T-cell (primary cell): ENCODE measurements at regions not wholly inside any gene's neighbourhood (a gene's known extent, or its start where the extent isn't known, plus 50 kb on each side); places are given as distances from the start of the nearest gene placed in this dataset.
"Not testable (repeated sequence)": the region's sequence is repeated elsewhere in the genome, so short reads cannot be mapped to it uniquely, and the experiment has no call there.

ENCODE experiments used
- ATAC-seq, 4 experiments: fragments of 200-7000 bp in 3 of 4; fragments of 150-1000 bp in 1 of 4; cut with Tn5 transposase; replicated peaks in 1 of 4; 1 replicate in 3 of 4; 2 replicates in 1 of 4; pipeline ENCODE4 v1.10.0; 2021; ENCODE audit warnings: moderate library complexity in 3 of 4, mild to moderate bottlenecking in 2 of 4, moderate number of reproducible peaks in 1 of 4
- CTCF ChIA-PET, 2 donors: fragments of 300-600 bp; sonication (Branson Sonifier 250); formaldehyde crosslinking; loops; one replicate each; lab custom pipeline; 2022; ENCODE audit warnings: antibody characterized with exemption in 2 of 2; lab: Charles Lee
- POLR2A ChIA-PET, 2 donors: fragments of 300-600 bp; sonication (Branson Sonifier 250); formaldehyde crosslinking; loops; one replicate each; lab custom pipeline; 2022; ENCODE audit warnings: antibody characterized with exemption in 2 of 2; lab: Charles Lee
- DNase-seq, 35 experiments: peaks; one replicate each; pipeline versions ENCODE4 v3.0.0 to v3.0.0-alpha.2; 2013 to 2023
- H3K27ac ChIP-seq: one replicate; pipeline ENCODE4 v1.5.1; 2013; ENCODE audit warnings: low read length
- H3K27me3 ChIP-seq, 2 experiments: replicated peaks in 1 of 2; 1 replicate in 1 of 2; 2 replicates in 1 of 2; pipeline versions ENCODE4 v1.6.1 to v1.7.0; 2013; ENCODE audit warnings: low read length in 1 of 2, mixed read lengths in 1 of 2; ENCODE audit not compliant: control insufficient read depth in 2 of 2, insufficient read depth in 2 of 2; ENCODE audit errors: extremely low read depth in 1 of 2
- H3K36me3 ChIP-seq, 2 donors: 1 replicate in 1 of 2; 2 replicates in 1 of 2; pipeline versions ENCODE4 v1.6.1 to v1.7.0; 2013; ENCODE audit warnings: low read length in 1 of 2; ENCODE audit not compliant: control insufficient read depth in 2 of 2, insufficient read depth in 1 of 2; ENCODE audit errors: extremely low read depth in 1 of 2
- H3K4me1 ChIP-seq, 2 experiments: 1 replicate in 1 of 2; 2 replicates in 1 of 2; pipeline versions ENCODE4 v1.6.1 to v1.7.0; 2013; ENCODE audit warnings: low read length in 2 of 2, mixed read lengths in 1 of 2; ENCODE audit not compliant: insufficient read depth in 2 of 2, control insufficient read depth in 1 of 2; ENCODE audit errors: extremely low read depth in 1 of 2
- H3K4me3 ChIP-seq, 2 donors: 1 replicate in 1 of 2; 2 replicates in 1 of 2; pipeline versions ENCODE4 v1.5.1 to v1.7.0; 2013; ENCODE audit warnings: mild to moderate bottlenecking in 2 of 2, low read length in 1 of 2, moderate library complexity in 1 of 2; ENCODE audit not compliant: control insufficient read depth in 1 of 2; ENCODE audit errors: extremely low read depth in 1 of 2
- H3K9me3 ChIP-seq: 2 replicates; pipeline ENCODE4 v1.7.0; 2013
- H3K27ac Mint-ChIP-seq, 2 donors: one replicate each; pipeline ENCODE4 v1.8.0; 2020 to 2021; ENCODE audit warnings: mild to moderate bottlenecking in 2 of 2, mixed read lengths in 2 of 2
- H3K27me3 Mint-ChIP-seq, 2 donors: one replicate each; pipeline ENCODE4 v1.8.0; 2021 to 2022; ENCODE audit warnings: mixed read lengths in 2 of 2
- H3K36me3 Mint-ChIP-seq: one replicate; pipeline ENCODE4 v1.8.0; 2021; ENCODE audit warnings: mixed read lengths
- H3K4me1 Mint-ChIP-seq, 3 donors: one replicate each; pipeline ENCODE4 v1.8.0; 2020 to 2022; ENCODE audit warnings: mixed read lengths in 3 of 3, mild to moderate bottlenecking in 1 of 3
- H3K4me3 Mint-ChIP-seq, 3 donors: one replicate each; pipeline ENCODE4 v1.8.0; 2020 to 2022; ENCODE audit warnings: mild to moderate bottlenecking in 3 of 3, mixed read lengths in 3 of 3, moderate library complexity in 3 of 3
- H3K9me3 Mint-ChIP-seq, 3 donors: one replicate each; pipeline ENCODE4 v1.8.0; 2020 to 2022; ENCODE audit warnings: mixed read lengths in 3 of 3
- WGBS: methylation state at CpG from one replicate; pipeline ENCODE4 v1.1.5; 2013; ENCODE audit warnings: missing lambda C conversion rate; ENCODE audit not compliant: insufficient coverage; 5-methylcytosine and 5-hydroxymethylcytosine counted together

GRCh38 chr5:157944938-157945337 is 86.0 kb upstream of the CLINT1 start:
- no peak overlapping the region for H3K4me3 Mint-ChIP-seq
- no peak overlapping the region for H3K27ac ChIP-seq
- DNase-seq (no peak), ATAC-seq (no peak)
- 100% methylated on average over 2 of the region's 6 CpGs for WGBS
- H3K4me1 ChIP-seq: peaks cover 0 to 5% of the 10 kb centered on the region in 2 experiments
- peaks cover 4 to 7% (median 5%) of the 10 kb centered on the region in 3 donors for H3K4me1 Mint-ChIP-seq
- no peak overlapping the region for H3K27ac Mint-ChIP-seq
- no peaks in the 10 kb centered on the region for H3K36me3 Mint-ChIP-seq
- POLR2A ChIA-PET: no interaction called here
- H3K4me3 ChIP-seq: no peak overlapping the region
- H3K9me3 ChIP-seq: no peaks in the 10 kb centered on the region
- H3K27me3 ChIP-seq: peaks cover 0 to 10% of the 10 kb centered on the region in 2 experiments
- peaks cover 4 to 7% of the 10 kb centered on the region in 2 donors for H3K27me3 Mint-ChIP-seq
- H3K36me3 ChIP-seq: no peaks in the 10 kb centered on the region
- CTCF ChIA-PET: interaction anchor here in 1 of 2 donors (0.5 kb wide), 1 partner anchor 330 kb away, joined by 4 read pairs; no protein-coding TSS in a partner anchor
- no peaks in the 10 kb centered on the region for H3K9me3 Mint-ChIP-seq

GRCh38 chr5:157944077-157944633 is 85.2 kb upstream of the CLINT1 start:
- H3K4me1 ChIP-seq: peaks cover 0 to 5% of the 10 kb centered on the region in 2 experiments
- peaks cover 0 to 10% of the 10 kb centered on the region in 2 experiments for H3K27me3 ChIP-seq
- no peak overlapping the region for H3K27ac Mint-ChIP-seq
- no peaks in the 10 kb centered on the region for H3K36me3 ChIP-seq
- POLR2A ChIA-PET: no interaction called here
- no peaks in the 10 kb centered on the region for H3K9me3 ChIP-seq
- H3K4me3 Mint-ChIP-seq: no peak overlapping the region
- no peaks in the 10 kb centered on the region for H3K36me3 Mint-ChIP-seq
- H3K9me3 Mint-ChIP-seq: no peaks in the 10 kb centered on the region
- 91% methylated on average over 4 of the region's 6 CpGs for WGBS
- peaks cover 4 to 7% (median 5%) of the 10 kb centered on the region in 3 donors for H3K4me1 Mint-ChIP-seq
- no peak overlapping the region for H3K4me3 ChIP-seq
- no peak for ATAC-seq
- CTCF ChIA-PET: interaction anchor here in 1 of 2 donors (0.5 kb wide), 1 partner anchor 329 kb away, joined by 4 read pairs; no protein-coding TSS in a partner anchor
- peaks cover 4 to 7% of the 10 kb centered on the region in 2 donors for H3K27me3 Mint-ChIP-seq
- no peak for DNase-seq
- no peak overlapping the region for H3K27ac ChIP-seq

GRCh38 chr5:157942595-157942994 is 83.7 kb upstream of the CLINT1 start:
- Mint-ChIP-seq H3K9me3 (no peaks in the 10 kb centered on the region), H3K27me3 (peaks cover 0 to 3% of the 10 kb centered on the region in 2 donors), H3K36me3 (no peaks in the 10 kb centered on the region), H3K4me1 (no peaks in the 10 kb centered on the region), H3K27ac (no peak overlapping the region), H3K4me3 (no peak overlapping the region)
- Histone ChIP-seq H3K27me3 (peaks cover 0 to 6% of the 10 kb centered on the region in 2 experiments), H3K4me3 (no peak overlapping the region), H3K4me1 (no peaks in the 10 kb centered on the region), H3K27ac (no peak overlapping the region), H3K9me3 (no peaks in the 10 kb centered on the region), H3K36me3 (no peaks in the 10 kb centered on the region)
- CTCF ChIA-PET: interaction anchor here in 1 of 2 donors (1.5 kb wide), 1 partner anchor 125 kb away, joined by 5 read pairs; no protein-coding TSS in a partner anchor
- no CpG with 5 or more reads among the region's 1 CpG for WGBS
- POLR2A ChIA-PET: no interaction called here
- no peak for ATAC-seq
- DNase-seq: no peak

GRCh38 chr5:157941616-157942015 is 82.7 kb upstream of the CLINT1 start:
- H3K9me3 ChIP-seq: no peaks in the 10 kb centered on the region
- Mint-ChIP-seq H3K27ac (no peak overlapping the region), H3K27me3 (peaks cover 0 to 3% of the 10 kb centered on the region in 2 donors), H3K4me3 (no peak overlapping the region), H3K9me3 (peaks cover 0 to 4% (median 0%) of the 10 kb centered on the region in 3 donors), H3K4me1 (no peaks in the 10 kb centered on the region), H3K36me3 (no peaks in the 10 kb centered on the region)
- H3K27me3 ChIP-seq: peaks cover 0 to 2% of the 10 kb centered on the region in 2 experiments
- H3K27ac ChIP-seq: no peak overlapping the region
- CTCF ChIA-PET: interaction anchor here in 1 of 2 donors (1.5 kb wide), 1 partner anchor 124 kb away, joined by 5 read pairs; no protein-coding TSS in a partner anchor
- H3K36me3 ChIP-seq: no peaks in the 10 kb centered on the region
- ATAC-seq: no peak
- WGBS: 100% methylated on average over 1 of the region's 3 CpGs
- no peaks in the 10 kb centered on the region for H3K4me1 ChIP-seq
- POLR2A ChIA-PET: no interaction called here
- no peak for DNase-seq
- H3K4me3 ChIP-seq: no peak overlapping the region

- ATAC-seq, H3K27ac ChIP-seq, H3K36me3 ChIP-seq, H3K36me3 Mint-ChIP-seq, H3K4me3 ChIP-seq, H3K27me3 ChIP-seq, H3K27ac Mint-ChIP-seq, H3K4me1 ChIP-seq, H3K9me3 ChIP-seq, H3K27me3 Mint-ChIP-seq, H3K4me3 Mint-ChIP-seq, H3K4me1 Mint-ChIP-seq, DNase-seq, POLR2A ChIA-PET: not testable (repeated sequence)
- CTCF ChIA-PET: interaction anchor here in 1 of 2 donors (0.7 to 1.1 kb wide), 2 partner anchors 11 to 200 kb away, joined by 4 read pairs; no protein-coding TSS in a partner anchor
- 83% methylated on average over 4 of the region's 6 CpGs for WGBS
- peaks cover 9 to 16% (median 12%) of the 10 kb centered on the region in 3 donors for H3K9me3 Mint-ChIP-seq
These were observed 79.2 kb upstream of the CLINT1 start for GRCh38 chr5:157938101-157938500.

GRCh38 chr5:157936776-157937501 is 78.0 kb upstream of the CLINT1 start:
- H3K36me3 ChIP-seq, DNase-seq, H3K36me3 Mint-ChIP-seq, H3K4me3 Mint-ChIP-seq, H3K9me3 ChIP-seq, H3K27me3 Mint-ChIP-seq, H3K4me1 Mint-ChIP-seq, H3K27ac ChIP-seq, H3K4me3 ChIP-seq, POLR2A ChIA-PET, H3K27me3 ChIP-seq, H3K4me1 ChIP-seq, CTCF ChIA-PET, H3K27ac Mint-ChIP-seq, ATAC-seq: not testable (repeated sequence)
- WGBS: 100% methylated on average over 1 of the region's 3 CpGs
- H3K9me3 Mint-ChIP-seq: peaks cover 9 to 20% (median 12%) of the 10 kb centered on the region in 3 donors
